WERI-Rb-1 (cell line): ENCODE measurements at regions not wholly inside any gene's neighbourhood (a gene's known extent, or its start where the extent isn't known, plus 50 kb on each side); places are given as distances from the start of the nearest gene placed in this dataset.
A peak's percentile ranks its signal among the peaks of the same experiment; 100 is the strongest.

Experiments
- DNase-seq: peaks from one replicate; pipeline ENCODE4 v3.0.0-alpha.2; 2020
- H3K27ac ChIP-seq: fragments of 250-450 bp; sonication (Bioruptor Pico); 2 replicates; pipeline ENCODE4 v1.5.1; 2020; ENCODE audit warnings: mild to moderate bottlenecking, moderate library complexity
- H3K27me3 ChIP-seq: fragments of 250-450 bp; sonication (Bioruptor Pico); 2 replicates; pipeline ENCODE4 v1.5.1; 2021; ENCODE audit warnings: mild to moderate bottlenecking, low read depth, moderate library complexity; ENCODE audit not compliant: insufficient read depth, severe bottlenecking
- H3K36me3 ChIP-seq: fragments of 250-450 bp; sonication (Bioruptor Pico); 2 replicates; pipeline ENCODE4 v1.5.1; 2020; ENCODE audit warnings: mild to moderate bottlenecking, moderate library complexity
- H3K4me3 ChIP-seq: 2 replicates; pipeline ENCODE4 v1.5.1; 2011; ENCODE audit warnings: low read depth, mild to moderate bottlenecking, control low read depth, low read length
- H3K9me3 ChIP-seq: fragments of 250-450 bp; sonication (Bioruptor Pico); 2 replicates; pipeline ENCODE4 v1.5.1; 2021; ENCODE audit warnings: mild to moderate bottlenecking, moderate library complexity; ENCODE audit not compliant: severe bottlenecking
- TF ChIP-seq, protein P1 (sequence below): IDR thresholded peaks from 2 replicates; pipeline ENCODE4 v1.5.1; 2011; ENCODE audit warnings: low read depth, mild to moderate bottlenecking, control low read depth, inconsistent platforms, low read length

DNA sequence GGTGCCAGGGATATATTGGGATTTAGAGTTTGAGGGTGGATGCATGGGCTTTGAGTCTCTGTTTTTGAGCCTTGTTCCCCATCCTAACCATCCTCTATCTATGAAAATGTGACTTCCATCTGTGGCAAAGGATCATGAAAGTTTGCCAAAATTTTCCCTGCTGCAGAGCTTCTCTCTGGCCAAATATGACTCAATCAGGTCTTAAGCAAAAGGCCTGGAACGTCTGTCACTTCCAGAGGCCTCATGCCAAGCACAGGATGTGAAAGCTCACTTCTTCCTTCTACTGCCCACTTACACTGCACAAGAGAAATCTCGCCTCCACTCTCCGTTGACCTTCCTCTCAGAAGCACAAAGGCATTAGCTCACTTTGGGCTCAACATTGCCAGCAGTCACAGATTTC is 696.9 kb upstream of the NRP1 start:
- TF ChIP-seq, protein P1, sequence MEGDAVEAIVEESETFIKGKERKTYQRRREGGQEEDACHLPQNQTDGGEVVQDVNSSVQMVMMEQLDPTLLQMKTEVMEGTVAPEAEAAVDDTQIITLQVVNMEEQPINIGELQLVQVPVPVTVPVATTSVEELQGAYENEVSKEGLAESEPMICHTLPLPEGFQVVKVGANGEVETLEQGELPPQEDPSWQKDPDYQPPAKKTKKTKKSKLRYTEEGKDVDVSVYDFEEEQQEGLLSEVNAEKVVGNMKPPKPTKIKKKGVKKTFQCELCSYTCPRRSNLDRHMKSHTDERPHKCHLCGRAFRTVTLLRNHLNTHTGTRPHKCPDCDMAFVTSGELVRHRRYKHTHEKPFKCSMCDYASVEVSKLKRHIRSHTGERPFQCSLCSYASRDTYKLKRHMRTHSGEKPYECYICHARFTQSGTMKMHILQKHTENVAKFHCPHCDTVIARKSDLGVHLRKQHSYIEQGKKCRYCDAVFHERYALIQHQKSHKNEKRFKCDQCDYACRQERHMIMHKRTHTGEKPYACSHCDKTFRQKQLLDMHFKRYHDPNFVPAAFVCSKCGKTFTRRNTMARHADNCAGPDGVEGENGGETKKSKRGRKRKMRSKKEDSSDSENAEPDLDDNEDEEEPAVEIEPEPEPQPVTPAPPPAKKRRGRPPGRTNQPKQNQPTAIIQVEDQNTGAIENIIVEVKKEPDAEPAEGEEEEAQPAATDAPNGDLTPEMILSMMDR: no peak
- Histone ChIP-seq H3K27ac (no peak overlapping the region), H3K36me3 (no peaks in the 10 kb centered on the region), H3K4me3 (no peak overlapping the region), H3K27me3 (no peaks in the 10 kb centered on the region), H3K9me3 (no peaks in the 10 kb centered on the region)
- no peak for DNase-seq

DNA sequence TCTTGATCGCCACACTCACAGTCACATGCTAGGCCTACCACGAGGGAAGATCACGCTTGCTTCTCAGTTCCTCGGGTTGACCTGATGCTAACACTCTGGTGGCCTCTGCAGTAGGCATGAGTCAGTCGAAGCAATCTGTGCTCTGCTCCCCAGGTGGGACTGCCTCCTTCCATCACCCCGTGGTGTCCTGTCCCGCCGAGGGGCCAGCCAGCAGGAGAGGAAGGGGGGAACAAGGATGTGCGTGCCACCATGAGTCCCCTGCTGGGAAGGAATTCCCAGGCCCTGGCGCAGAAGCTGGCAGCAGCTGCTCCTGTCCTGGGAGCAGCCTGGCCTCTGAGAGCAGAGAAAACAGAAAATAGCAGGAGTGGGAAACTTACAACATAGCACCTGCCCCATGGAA is 695.0 kb upstream of the NRP1 start:
- H3K27me3 ChIP-seq: no peaks in the 10 kb centered on the region
- H3K27ac ChIP-seq: no peak overlapping the region
- no peak overlapping the region for H3K4me3 ChIP-seq
- no peak for DNase-seq
- H3K36me3 ChIP-seq: no peaks in the 10 kb centered on the region
- H3K9me3 ChIP-seq: peaks cover 2% of the 10 kb centered on the region
- TF ChIP-seq, protein P1: no peak

DNA sequence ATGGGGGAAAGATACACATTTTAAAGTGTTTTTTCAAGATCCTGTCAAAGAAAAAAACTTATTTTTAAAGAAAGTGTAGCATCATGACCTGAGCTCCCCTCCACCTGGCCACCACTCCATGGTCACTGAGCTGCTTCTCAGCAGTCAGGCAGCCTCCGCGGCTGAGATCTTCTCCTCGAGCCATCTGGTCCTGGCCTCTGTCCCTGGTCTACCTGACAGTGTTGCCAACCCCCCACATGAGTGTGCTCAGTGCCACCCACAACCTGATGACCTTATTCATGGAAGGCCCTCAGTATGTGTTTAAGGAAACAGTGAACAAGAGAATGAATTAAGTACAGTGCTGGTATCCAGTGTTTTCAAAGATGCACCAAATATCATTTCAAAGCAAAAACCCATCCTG is 694.5 kb upstream of the NRP1 start:
- no peaks in the 10 kb centered on the region for H3K36me3 ChIP-seq
- H3K9me3 ChIP-seq: peaks cover 2% of the 10 kb centered on the region
- DNase-seq: peak; percentile 6
- TF ChIP-seq, protein P1: no peak
- no peak overlapping the region for H3K4me3 ChIP-seq
- H3K27me3 ChIP-seq: no peaks in the 10 kb centered on the region
- H3K27ac ChIP-seq: no peak overlapping the region

DNA sequence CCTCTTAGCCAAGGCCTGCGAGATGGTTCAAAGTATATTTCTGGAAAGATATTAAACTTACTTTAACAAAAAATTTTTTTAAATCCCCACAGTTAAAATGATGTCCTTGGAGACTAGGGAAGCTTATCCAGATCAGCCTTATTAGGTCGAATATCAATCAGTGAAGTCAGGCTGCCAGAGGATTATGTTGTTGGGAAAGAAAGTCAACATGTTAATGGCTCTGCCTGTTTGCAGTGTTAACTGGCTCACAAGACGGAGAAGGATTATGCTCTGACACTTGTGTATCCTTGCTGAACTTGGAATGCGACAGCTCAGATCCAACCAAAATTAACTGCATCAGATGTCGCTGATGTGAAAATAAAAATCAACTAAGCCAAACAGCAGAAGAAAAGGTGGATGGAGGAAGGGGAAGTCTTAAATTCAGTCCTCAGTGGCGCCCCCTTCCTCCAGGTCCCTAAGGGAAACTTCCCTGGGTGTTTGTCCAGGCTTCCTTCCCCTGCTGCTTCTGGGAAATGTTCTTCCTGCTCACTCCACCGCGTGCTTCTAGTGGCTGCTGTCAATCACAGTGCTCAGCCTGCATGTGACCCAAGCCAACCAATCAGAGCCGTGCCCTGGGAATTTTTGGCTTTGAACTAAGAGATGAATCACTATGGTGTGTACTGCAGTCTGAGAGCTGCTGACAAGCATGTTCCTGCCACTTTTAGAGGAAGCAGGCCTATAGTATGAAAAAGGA is 690.4 kb upstream of the NRP1 start:
- Histone ChIP-seq H3K27me3 (no peaks in the 10 kb centered on the region), H3K4me3 (no peak overlapping the region), H3K9me3 (peaks cover 2% of the 10 kb centered on the region), H3K36me3 (no peaks in the 10 kb centered on the region), H3K27ac (peak overlapping the region; percentile 40)
- TF ChIP-seq, protein P1: peak; percentile 42; the same call in 1 of the 2 replicates
- peak; percentile 50 for DNase-seq

DNA sequence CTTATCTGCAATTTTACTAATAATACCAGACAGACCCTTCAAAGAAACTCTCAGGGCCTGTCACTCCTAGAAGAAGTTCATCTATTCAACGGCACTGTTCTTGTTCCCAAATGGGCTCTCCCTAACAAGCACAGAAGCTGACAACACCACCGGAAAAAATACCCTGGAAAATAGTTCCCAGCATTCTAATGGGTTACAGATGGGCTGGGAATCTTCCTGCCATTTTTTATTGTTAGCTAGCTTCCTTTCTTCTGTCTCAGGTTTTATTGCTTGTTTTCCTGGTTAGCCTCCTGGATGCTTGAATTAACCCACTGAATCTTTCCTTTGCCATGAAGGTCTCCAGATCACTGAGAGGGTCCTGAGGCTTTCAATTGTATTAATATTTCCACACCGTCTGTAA is 689.8 kb upstream of the NRP1 start:
- Histone ChIP-seq H3K9me3 (peaks cover 2% of the 10 kb centered on the region), H3K27me3 (no peaks in the 10 kb centered on the region), H3K27ac (no peak overlapping the region), H3K4me3 (no peak overlapping the region), H3K36me3 (no peaks in the 10 kb centered on the region)
- TF ChIP-seq, protein P1: no peak
- no peak for DNase-seq

DNA sequence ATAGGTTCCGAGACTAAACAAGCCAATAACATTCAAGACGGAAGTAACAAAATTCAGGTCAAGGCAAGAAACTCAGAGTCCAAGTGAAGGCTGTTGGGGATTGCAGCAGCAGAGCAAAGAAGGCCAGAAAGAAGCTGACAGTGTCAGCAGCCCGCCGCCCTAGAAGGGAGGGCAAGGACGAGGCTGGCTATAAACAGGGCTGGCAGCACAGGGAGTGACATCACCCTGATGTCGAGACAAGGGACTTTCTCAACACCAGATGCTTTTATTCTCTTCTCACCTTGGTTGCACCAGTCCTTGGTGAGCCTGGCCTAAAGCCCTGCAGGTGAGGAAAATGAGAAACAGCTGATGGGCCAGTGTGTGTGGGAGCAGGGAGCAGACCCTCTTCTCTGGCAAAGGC is 687.7 kb upstream of the NRP1 start:
- Histone ChIP-seq H3K27me3 (no peaks in the 10 kb centered on the region), H3K27ac (no peak overlapping the region), H3K36me3 (no peaks in the 10 kb centered on the region), H3K4me3 (no peak overlapping the region), H3K9me3 (peaks cover 2% of the 10 kb centered on the region)
- TF ChIP-seq, protein P1: no peak
- no peak for DNase-seq
